ENCODE measurements at regions not wholly inside any gene's neighbourhood (a gene's known extent, or its start where the extent isn't known, plus 50 kb on each side); places are given as distances from the start of the nearest gene placed in this dataset.

DNA sequence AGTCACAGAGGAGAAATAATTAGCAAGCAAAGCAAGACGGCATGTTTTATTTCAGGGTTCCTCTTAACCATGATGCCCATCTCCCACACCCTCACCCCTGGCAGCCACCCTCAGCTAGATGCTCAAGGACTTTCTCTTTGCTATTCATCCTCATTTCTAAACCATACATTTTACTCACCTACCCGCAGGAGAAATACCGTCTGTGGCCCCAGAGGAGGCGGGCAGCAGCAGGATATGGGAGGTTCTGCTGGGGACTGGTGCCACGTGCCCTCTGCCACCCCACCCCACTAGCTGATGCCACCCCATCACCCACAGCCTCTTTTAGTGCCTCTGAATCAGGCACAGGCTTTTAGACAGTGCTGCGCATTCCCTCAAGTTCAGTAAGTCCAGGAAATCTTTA is 168.7 kb upstream of the ITGB1 start:
- DNase-seq (ENCODE audit: low spot score): no peak

DNA sequence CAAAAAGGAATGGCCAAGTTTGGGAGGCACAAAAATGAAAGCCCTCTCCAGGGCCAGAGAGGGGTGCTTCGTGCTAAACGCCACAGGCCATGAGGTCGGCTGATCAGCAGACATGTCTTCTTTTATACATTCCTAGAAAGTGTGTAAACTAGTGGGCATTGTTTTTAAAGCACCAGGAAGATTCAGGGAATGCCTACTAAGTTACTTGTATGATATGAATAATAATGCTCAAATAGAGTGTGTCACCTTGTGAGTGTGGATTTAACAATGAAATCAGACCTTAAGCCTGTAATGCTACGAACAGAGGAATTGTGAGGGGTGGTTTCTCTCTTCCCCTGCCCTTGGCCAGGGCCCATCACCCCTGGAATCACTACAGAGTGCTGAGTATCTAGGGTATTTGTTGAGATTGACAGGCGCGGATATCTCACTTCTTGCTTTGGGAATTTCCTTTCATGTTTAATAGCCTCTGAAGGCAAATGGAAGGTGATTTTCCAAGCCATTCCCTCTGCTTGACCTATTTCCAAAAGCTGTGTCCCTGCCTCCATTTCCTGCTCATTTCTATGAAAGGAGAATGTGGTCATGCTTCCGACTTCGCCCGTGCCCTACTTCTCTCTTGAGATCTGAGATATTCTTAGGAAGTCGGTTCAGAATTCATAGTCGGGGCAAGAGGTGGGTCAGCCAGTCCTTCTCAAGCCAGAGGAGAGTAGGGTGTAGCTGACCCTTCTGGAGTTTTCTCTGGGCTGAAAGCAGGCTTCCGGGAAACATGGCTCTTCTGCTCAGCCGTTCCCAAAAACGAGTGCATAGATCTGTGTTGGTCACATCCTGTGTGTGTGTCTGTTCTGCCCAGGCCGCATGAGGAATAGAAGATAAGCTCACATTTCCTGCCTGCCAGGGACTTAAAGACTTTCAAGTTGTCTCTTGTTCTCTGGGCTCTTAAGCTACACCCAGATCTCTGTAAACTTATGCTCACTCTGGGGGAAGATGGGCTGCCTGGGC is 167.8 kb upstream of the ITGB1 start:
- DNase-seq (ENCODE audit: low spot score): no peak

DNA sequence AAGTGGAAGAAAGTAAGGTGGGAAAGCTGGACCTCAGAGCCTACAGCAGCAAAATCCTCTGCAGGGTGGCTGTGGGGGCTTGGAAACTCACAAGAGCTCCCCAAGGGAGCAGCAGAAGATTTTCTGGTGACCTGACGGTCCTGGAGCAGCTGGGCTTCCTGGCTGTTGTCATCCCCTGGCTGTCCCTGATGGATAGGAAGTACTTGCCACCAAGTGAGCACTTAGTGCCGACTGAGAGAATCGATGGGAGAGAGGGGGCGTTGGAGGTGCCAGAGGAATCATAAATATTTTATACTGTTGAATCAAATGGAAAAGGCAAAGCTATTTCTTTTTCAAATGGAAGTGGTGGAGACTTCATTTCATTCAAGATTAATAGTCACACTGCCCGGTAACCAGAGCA is 167.1 kb upstream of the ITGB1 start:
- no peak for DNase-seq (ENCODE audit: low spot score)

DNA sequence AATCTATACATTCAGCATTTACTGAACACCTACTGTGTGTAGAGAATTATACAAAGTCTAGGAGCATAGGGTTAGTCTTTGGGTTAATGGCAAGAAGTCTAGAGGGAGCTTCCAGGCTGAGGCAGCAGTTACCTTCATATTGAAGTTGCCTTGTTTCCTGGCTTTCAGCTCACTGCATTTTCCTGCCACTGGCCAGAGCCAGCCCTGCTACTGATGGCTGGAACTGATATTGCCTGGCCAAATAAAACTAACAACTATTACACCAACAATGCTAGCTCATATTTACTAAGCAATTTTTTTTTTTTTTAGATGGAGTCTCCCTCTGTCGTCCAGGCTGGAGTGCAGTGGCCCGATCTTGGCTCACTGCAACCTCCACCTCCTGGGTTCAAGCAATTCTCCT is 165.7 kb upstream of the ITGB1 start:
- DNase-seq (ENCODE audit: low spot score): no peak

DNA sequence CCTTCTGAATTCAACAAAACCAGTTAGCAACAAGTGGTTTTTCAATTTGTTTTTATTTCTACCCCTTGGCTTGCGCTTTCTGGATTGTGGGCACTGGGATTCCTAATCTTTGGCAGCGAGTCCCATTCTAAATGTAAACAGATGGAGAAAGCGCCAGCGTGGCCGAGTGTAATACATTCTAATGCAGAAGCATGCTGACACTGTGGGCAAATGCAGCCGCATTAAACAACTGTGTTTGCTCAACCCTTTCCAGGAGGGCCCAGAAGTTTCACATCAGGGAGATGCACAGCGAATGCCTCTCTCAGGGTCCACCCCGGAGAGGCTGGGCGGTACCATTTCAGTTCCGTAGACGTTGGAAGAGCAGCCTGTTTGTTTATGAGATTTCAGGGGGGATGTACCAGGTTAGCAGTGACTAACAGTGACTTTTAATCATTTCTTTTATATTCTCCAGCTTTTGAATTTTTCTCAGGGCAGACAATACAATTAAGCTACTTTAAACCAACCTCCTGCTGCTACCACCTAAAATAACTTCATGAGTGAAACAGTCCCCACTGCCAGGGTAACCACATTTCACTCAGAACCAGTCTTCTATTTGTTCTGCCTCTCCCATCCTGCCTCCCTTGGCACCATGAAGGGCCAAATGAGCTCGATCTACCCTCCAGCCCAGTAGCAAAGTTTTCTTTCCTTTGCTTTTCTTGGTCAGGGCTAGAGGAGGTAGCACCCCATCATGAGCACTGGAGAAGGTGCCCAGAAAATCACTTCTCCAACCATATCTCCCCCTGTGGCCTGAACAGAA is 164.2 kb upstream of the ITGB1 start:
- no peak for DNase-seq (ENCODE audit: low spot score)

DNA sequence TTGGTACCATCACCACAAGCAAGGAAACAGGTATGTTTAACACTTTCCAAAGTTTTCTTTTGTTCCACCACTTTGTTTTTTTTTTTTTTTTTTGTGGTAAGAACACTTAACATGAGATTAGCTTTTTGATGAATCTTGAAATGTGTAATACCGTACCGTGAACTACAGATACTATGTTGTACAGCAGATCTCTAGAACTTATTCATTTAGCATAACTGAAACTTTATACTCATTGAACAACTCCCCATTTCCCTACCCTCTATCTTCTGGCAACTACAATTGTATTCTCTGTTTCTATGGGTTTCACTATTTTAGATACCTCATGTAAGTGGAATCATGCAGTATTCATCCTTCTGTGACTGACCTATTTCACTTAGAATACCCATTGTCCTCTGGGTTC is 162.7 kb upstream of the ITGB1 start:
- DNase-seq (ENCODE audit: low spot score): no peak

DNA sequence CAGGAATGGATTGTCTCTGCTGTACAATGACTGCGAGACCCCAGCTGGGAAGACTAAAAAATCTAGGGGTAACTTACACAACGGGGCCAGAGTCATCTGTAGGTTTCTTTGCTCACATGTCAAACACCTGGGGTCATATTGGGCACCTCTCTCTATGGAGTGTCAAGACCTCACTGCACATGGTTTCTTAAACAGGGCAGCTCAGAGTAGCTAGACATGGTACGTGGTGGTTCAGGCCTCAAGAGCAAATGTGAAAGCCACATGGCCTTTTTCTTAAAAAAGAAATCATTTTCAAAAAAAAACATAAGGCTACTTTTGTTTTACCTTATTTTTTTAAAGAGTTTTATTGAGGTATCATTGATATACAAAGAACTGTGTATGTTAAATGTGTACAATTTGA is 162.2 kb upstream of the ITGB1 start:
- DNase-seq (ENCODE audit: low spot score): no peak

DNA sequence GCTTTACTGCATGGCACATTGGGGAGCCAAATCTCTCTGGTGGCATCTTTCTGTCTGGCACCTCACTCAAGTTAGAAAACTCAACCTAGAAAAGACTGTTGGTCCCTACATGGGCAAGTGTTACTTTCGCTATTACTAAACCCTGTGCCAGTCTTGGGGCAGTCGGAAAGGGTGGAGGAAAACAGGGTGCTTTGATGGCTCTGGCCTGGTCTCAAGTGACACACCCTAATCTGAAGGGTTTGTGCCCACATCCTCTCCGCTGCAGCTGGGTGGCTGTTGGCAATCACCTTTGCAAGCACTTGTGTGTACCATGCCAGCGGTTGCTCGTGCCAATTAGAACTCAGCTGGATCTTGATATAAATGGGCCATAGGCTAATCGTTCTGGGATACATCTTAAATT is 159.8 kb upstream of the ITGB1 start:
- DNase-seq (ENCODE audit: low spot score): no peak

DNA sequence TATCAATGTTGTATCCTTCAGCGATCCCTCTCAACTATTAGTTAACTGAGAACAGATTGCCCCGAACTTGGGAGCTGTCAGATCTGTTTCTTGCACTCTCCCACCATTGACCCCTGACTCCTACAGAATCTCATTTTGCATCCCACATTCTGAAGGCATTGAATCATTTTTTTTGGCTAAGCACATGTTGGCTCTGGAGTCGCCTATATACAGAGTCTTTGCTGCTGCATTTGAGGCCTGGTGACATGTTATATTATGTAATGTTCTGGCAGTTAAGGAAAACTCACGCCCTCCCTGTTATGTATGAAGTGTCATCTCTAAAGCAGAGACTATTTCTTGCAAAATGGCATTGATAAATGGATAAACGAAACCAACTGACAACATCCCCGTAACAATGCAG is 159.2 kb upstream of the ITGB1 start:
- DNase-seq (ENCODE audit: low spot score): no peak

DNA sequence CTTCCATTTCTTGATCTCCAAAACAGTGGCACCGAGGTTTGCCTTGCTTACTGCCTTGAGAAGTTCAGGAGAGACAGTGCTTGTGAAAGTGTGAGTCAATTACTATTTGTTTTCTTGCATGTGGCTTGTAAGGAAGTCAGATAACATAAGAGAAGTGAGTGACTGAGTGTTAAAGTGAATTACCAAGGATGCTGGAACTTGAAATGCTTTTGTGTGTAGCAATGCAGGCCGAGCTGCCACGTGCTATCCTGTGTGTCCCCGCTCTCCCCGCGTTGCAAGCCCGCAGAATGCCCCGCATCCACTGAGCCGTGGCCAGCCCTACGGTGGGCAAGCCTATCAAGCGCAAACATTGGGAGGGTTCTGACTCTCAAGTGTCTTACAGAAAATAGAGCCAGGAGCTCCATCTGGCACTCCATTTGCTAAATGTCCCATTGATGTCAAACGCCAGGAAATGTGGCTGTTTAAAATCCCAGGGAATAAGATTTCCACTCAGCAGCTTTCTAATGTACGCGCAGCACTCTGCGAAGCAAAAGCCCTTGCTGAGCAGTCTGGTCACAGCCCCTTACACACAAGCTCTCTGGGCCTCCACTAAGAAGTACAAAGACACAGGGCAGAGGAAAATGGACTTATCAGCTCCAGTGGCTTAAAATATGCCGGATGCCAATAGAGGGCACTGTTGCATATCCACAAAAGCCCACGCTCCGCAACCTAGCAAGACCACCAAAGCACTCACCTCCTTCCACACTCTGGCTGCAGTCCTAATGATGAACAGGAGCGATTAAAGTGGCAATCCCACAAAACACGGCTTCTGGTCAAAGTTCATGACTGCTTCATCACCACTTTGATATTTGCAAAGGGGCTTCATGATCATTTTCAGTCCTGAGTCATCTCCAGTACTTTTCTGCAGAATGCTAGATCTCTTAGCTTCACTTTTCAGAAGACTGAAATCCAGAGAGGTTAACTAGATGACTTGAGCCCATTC is 158.0 kb upstream of the ITGB1 start:
- peak; percentile 47 for DNase-seq (ENCODE audit: low spot score)

DNA sequence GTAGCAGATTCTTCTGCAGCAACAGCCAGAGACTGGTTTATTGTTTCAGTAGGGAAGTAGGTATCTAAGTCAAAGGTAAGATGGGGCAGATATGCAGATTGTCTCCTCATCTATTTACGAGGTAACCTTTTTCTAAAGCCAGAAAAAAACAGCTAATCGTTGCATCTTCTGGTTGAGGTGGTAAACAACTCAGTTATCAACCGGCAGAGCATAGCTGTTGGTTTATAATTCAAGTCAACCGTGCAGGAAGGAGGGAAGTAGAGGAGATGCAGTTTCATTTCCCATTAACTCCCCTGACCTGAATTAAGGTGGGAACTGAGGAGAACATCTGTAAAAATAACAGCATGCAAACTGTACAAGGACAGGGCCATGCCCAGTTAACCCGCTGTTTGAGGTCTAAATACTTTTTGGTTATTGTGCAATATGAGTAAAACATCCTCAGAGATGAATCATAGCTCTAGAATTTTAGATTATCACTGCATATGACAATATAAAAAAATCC is 156.5 kb upstream of the ITGB1 start:
- no peak for DNase-seq (ENCODE audit: low spot score)

DNA sequence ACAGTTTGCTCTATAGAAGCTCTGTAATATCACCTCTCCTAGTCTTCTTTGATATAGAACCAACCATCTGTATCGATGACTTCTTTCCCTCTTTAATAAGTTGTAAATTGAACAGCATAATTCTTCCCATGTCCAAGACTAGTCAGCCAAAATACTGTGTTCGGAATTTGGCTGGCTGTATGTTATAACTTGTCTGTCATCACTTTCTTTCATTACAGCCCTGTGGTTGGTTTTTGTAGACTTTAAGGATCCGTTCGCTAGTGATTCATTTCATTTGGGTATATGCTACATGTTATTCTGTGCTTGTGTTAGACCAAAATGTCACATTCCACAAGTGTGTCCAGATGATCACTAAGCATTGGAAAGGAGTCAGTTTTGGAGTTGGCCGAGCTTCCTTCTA is 155.4 kb upstream of the ITGB1 start:
- DNase-seq (ENCODE audit: low spot score): no peak

DNA sequence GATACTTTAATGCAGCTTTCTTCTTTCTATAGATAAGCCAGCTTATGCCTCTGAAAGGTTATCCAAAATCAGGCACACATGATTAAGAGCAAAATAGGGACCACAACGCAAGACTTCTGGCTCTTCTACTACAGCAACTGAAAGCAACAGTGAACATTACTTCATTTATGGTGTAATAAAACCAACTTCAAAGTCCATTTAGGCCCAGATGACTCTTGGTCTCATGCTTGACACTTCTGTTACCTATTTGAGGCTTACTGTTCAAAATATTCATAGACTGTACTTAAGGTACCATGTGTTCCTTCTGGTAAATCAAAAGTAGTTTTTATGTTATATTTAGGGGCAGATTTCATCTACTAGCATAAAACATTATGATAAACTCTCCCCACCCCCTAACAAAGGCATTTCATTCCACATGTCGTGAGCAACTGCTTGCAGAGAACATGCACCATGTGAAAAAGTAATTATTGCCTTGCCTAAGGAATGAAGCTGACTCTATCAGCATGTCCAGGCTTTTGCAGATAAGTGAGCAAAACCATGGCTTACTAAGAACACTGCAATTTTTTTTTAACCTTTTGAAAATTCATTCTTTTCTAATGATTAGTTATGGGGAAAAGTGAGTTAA is 154.9 kb upstream of the ITGB1 start:
- no peak for DNase-seq (ENCODE audit: low spot score)

DNA sequence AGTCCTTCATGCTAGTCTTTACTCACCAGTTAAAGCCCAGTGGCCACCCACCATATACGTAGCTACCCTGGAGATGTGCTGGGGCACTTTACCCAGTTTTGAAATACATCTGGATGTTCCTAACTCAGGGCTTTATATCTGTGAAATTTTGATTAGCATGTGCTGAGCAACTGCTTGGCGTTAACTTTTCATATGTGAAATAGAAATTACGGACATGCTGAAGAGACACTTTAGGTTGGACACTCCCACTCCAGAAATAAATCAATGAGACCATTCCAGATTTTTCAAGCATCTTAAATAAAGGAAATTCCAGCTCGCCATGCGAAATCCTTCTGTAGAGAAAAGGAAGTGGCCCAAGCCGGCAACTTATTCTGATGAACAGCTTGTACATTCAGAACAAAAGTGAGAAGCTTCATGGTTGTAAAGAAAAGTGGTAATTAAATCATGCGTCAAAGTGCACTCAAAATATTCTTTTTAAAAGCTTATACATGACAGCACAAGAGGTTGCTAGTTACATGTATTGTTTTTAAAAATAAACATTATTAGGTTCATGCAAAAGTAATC is 153.5 kb upstream of the ITGB1 start:
- no peak for DNase-seq (ENCODE audit: low spot score)

DNA sequence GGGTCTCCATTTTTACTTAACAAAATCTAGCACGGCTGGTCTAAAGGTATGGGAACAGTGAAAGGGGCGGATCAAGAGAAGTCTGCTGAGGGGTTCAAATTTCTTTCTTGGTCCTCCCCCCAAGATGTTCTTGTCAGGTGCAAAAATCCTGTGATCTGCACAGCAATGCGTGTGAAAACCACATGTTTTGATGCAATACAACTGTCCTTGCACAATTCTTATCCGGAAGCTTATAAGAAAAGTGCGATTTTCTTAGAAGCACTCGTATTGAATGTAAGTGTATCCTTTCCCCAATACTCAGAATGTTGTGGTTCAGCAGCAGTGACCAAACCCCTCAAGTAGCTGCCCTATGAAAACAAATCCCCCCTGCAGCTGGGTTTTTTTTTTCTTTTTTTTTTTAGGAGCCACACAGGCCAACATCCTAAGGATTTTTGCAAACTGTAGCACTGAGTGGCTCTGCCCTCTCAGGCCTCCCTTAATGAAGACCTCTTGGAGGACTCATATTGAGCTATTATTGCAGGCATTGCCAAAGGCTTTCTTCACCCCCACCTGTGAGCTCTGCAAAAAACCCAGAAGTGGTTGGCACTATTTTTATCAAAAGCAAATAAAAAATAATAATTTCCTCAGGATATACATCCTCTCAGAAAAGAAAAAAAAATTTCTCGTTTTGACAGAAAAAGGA is 151.9 kb upstream of the ITGB1 start:
- DNase-seq (ENCODE audit: low spot score): no peak

DNA sequence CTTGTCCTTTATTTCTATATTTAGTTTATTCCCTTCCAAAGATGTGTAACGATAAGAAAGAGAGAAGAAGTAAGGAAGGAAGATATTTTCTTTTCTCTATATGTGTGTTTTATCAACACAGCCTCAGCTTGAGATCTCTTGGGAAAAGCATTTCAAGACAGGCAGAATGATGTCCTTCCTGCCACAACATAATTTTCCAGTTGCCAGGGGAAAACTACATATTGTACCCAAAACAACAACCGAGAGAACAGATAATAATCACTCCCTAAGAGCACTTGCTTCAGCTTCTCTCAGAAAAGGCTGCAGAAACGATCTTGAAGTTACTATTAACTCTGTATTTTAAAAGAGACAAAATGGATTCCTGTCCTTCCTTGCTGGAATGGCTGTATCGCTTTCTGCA is 151.4 kb upstream of the ITGB1 start:
- no peak for DNase-seq (ENCODE audit: low spot score)

DNA sequence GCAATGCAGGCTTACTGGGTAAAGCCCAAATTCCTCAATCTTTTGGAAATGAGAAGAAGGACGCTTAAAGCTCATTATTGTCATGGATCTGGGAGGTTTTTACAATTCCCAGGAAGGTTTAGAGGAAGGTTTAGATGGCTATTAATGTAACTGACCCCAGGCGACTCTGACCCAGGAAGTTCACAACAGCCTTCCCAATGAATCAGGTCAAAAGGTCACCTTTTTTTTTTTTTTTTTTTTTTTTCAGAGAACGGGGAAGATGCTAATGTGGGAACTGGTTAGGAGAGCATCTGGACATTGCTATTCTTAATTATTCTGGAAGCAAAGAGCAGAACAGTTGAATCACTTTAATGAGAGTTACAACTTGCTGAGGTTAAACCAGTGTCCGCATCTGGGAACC is 149.9 kb upstream of the ITGB1 start:
- no peak for DNase-seq (ENCODE audit: low spot score)

DNA sequence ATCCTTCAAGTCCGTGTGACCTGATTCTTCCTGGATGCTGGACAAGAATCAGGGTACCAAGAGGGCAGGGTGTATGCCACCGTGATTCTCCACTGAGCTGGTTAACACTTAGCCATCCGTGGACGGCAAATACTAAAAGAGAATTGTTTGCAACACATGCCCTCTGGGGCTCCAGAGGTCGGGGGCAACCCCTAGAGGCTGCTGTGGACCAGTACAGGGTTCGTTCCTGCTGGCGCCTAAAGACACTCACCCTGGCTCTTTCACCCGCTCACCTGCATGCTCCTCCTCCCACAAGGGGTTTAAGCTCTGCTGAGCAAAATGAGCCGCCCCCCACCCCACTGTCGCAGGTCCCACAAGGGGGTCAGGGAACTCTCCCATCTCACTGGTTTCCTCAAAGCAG is 148.7 kb upstream of the ITGB1 start:
- DNase-seq (ENCODE audit: low spot score): no peak

DNA sequence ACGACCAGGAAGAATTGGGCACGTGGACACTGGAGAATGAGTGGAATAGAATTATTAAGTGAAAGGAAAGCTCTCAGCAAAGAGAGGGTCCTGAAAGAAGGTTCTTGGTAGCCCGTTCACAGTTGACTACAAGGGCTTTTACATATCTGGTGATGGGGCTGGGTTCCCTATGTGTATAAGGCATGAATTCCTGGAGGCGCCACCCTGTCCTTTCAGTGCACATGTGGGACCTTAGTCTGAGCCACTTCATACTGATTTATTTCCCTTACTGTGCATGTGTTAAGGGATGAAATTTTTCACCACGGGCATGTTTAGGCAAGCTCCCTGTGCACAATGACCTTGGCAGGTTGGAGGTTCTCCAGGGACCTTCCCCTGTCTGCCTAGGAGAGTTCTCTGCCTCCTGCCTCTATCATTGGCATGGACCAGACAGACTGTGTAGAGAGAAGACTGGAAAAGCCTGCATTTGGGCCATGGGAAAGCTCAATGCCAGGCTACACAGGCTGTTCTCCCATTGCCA is 145.9 kb upstream of the ITGB1 start:
- no peak for DNase-seq (ENCODE audit: low spot score)

DNA sequence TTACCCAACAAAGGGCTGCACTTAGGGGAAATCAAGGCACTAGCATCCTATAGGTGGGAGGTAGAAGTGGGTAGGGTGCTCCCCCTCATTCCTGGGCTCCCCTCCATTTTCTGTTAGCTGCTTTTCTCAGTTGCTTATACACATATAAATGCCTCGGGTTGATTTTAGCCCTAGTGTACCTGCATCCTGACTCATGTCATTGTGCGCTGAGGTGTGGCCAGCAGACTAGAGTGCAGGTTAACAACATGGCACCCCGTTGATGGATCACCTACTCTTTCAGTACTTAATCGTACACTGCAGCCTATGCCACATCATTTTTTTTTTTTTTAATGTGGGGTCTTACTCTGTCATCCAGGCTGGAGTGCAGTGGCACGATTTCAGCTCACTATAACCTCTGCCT is 144.0 kb upstream of the ITGB1 start:
- no peak for DNase-seq (ENCODE audit: low spot score)
